HFF-Myc (cell line): ENCODE measurements at regions not wholly inside any gene's neighbourhood (a gene's known extent, or its start where the extent isn't known, plus 50 kb on each side); places are given as distances from the start of the nearest gene placed in this dataset.

Experiments used
- DNase-seq: peaks from one replicate; pipeline ENCODE4 v3.0.0-alpha.2; 2011; ENCODE audit warnings: low read depth; ENCODE audit errors: extremely low read depth
- H3K4me3 ChIP-seq: replicated peaks from 2 replicates; pipeline ENCODE4 v1.5.1; 2011; ENCODE audit warnings: low read depth, mild to moderate bottlenecking, control low read depth, low read length
- TF ChIP-seq, protein P1 (sequence below): IDR thresholded peaks from 2 replicates; pipeline ENCODE4 v1.5.1; 2012; ENCODE audit warnings: mild to moderate bottlenecking, low read depth, low read length, control low read depth; ENCODE audit errors: missing control alignments

DNA sequence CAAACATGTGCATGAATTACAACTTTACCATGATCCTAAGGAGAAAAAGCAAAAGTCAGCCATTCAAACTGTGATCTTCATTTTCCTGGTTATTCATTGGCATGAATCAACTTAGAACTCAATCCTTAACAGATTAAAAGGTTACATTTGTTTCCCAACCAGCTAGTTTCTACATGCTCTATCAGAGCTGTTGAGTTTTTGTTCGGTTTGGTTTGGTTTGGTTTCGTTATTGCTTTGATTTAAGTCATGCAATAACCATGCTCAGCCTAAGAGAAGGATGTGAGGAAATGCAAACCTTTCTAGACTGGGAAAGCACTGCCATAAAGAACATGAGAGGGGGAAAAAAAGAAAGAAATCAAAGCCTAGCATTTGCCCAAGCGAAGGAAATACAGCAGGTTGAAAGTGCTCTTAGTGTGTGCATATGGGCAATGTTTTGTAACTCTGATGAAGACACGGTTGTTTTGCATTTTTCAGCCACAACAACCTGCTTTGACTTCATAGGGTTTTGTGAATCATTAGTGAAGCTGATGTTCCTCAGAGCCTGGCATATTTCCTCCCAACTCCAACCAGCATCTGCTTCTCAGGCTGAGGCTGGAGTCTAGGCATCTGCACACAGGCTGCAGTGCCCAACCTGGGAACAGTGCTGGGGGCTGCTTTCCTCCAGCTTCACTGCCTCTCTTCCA lies 234.3 kb downstream of the ZNF674 start:
- no peak for DNase-seq
- TF ChIP-seq, protein P1, sequence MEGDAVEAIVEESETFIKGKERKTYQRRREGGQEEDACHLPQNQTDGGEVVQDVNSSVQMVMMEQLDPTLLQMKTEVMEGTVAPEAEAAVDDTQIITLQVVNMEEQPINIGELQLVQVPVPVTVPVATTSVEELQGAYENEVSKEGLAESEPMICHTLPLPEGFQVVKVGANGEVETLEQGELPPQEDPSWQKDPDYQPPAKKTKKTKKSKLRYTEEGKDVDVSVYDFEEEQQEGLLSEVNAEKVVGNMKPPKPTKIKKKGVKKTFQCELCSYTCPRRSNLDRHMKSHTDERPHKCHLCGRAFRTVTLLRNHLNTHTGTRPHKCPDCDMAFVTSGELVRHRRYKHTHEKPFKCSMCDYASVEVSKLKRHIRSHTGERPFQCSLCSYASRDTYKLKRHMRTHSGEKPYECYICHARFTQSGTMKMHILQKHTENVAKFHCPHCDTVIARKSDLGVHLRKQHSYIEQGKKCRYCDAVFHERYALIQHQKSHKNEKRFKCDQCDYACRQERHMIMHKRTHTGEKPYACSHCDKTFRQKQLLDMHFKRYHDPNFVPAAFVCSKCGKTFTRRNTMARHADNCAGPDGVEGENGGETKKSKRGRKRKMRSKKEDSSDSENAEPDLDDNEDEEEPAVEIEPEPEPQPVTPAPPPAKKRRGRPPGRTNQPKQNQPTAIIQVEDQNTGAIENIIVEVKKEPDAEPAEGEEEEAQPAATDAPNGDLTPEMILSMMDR, result no peak
- H3K4me3 ChIP-seq, result no peak overlapping the region

DNA sequence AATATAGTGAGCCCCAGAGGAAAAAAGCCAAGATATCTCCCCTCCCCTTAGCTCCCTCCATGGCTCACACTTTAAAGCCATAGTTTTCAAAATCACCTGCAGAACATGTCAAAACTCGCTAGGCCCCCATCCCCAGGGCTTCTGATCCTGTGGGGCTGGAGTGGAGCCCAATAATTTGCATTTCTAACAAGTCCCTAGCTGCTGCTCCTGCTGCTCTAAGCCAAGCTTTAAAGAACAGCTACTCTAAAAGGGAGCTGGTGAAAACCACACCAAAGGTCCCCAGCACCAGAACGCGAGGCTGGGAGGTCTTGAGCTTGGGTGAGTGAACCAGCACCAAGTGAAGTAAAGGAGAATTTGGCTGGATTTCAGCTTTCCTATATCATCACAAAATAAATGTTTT lies 237.1 kb downstream of the ZNF674 start:
- no peak overlapping the region for H3K4me3 ChIP-seq
- TF ChIP-seq, protein P1, result no peak
- DNase-seq, result no peak

GRCh38 chrX:46306103-46306502 lies 239.1 kb downstream of the ZNF674 start:
- no peak for DNase-seq
- no peak overlapping the region for H3K4me3 ChIP-seq
- TF ChIP-seq, protein P1, result no peak

DNA sequence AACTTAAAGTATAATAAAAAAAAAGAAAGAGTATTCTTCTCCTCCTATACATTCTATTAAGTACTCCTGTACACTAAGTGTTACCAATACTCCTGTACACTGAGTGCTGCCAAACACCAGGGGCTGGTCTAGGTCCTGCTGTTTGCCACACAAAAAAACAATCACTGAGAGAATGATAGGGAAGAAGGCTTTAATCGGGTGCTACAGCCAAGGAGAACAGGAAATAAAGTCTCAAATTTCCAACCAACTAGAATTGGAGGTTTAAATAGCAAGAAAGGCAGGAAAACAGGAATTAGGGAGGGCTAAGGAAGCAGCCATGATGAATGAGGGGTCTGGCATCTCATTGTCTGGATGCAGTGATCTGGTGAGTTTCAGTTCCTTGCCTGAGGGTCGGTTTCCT lies 239.8 kb downstream of the ZNF674 start:
- TF ChIP-seq, protein P1, result no peak
- no peak for DNase-seq
- no peak overlapping the region for H3K4me3 ChIP-seq

GRCh38 chrX:46301903-46302302 lies 243.3 kb downstream of the ZNF674 start:
- no peak for DNase-seq
- TF ChIP-seq, protein P1, result no peak
- no peak overlapping the region for H3K4me3 ChIP-seq

GRCh38 chrX:46298821-46299220 lies 246.4 kb downstream of the ZNF674 start:
- no peak overlapping the region for H3K4me3 ChIP-seq
- no peak for DNase-seq
- TF ChIP-seq, protein P1, result no peak

GRCh38 chrX:46295963-46296362 lies 249.3 kb downstream of the ZNF674 start:
- TF ChIP-seq, protein P1, result no peak
- no peak overlapping the region for H3K4me3 ChIP-seq
- DNase-seq, result no peak
